ENCODE measurements at regions not wholly inside any gene's neighbourhood (a gene's known extent, or its start where the extent isn't known, plus 50 kb on each side); places are given as distances from the start of the nearest gene placed in this dataset.
"Not testable (repeated sequence)": the region's sequence is repeated elsewhere in the genome, so short reads cannot be mapped to it uniquely, and the experiment has no call there.

DNA sequence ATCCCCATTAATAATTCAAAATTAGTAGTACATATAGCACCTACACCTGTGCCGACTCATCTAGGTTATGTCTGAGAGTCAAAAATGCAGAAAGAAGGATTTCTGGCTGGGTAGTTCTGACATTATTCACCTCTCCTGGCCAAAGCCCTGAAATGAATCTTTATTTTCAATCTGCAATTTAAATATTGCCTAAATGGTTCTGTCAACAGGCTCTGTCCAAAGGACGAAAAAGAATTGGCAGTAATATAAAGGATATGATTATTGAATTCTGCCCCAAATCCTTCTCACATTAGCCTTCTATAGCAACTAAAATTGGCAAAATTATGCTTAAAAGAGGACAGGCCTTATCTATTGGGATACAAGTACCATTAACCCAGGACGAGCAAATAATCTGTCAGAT, 86.9 kb upstream of the SPANXN4 start:
- Histone ChIP-seq H3K36me3 (no peaks in the 10 kb centered on the region), H3K9me3 (no peaks in the 10 kb centered on the region), H3K27me3 (no peaks in the 10 kb centered on the region), H3K4me1 (no peaks in the 10 kb centered on the region), H3K4me3 (ENCODE audit: low read depth, low read length) (no peak overlapping the region)
- TF ChIP-seq, protein P1, sequence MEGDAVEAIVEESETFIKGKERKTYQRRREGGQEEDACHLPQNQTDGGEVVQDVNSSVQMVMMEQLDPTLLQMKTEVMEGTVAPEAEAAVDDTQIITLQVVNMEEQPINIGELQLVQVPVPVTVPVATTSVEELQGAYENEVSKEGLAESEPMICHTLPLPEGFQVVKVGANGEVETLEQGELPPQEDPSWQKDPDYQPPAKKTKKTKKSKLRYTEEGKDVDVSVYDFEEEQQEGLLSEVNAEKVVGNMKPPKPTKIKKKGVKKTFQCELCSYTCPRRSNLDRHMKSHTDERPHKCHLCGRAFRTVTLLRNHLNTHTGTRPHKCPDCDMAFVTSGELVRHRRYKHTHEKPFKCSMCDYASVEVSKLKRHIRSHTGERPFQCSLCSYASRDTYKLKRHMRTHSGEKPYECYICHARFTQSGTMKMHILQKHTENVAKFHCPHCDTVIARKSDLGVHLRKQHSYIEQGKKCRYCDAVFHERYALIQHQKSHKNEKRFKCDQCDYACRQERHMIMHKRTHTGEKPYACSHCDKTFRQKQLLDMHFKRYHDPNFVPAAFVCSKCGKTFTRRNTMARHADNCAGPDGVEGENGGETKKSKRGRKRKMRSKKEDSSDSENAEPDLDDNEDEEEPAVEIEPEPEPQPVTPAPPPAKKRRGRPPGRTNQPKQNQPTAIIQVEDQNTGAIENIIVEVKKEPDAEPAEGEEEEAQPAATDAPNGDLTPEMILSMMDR (IDR thresholded peaks at IDR 0.05; ENCODE audit: low read depth, low read length), result no peak
- DNase-seq, result no peak

DNA sequence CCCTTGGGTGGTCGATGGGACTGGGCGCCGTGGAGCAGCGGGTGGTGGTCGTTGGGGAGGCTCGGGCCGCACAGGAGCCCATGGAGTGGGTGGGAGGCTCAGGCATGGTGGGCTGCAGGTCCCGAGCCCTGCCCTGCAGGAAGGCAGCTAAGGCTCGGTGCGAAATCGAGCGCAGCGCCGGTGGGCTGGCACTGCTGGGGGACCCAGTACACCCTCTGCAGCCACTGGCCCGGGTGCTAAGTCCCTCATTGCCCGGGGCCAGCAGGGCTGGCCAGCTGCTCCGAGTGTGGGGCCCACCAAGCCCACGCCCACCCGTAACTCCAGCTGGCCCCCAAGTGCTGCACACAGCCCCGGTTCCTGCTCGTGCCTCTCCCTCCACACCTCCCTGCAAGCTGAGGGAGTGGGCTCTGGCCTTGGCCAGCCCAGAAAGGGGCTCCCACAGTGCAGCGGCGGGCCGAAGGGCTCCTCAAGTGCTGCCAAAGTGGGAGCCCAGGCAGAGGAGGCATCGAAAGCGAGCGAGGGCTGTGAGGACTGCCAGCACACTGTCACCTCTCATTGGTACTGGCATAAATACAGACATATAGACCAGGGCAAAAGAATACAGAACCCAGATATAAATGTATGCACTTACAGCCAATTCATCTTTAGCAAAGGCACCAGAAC, 53.5 kb upstream of the SPANXN4 start:
- H3K27me3 ChIP-seq; H3K4me3 ChIP-seq (ENCODE audit: low read depth, low read length); H3K36me3 ChIP-seq; DNase-seq; H3K9me3 ChIP-seq; H3K4me1 ChIP-seq: not testable (repeated sequence)
